NCI-H1694 treated with DMSO at 0.1 percent for 48 hours (cell line): ENCODE measurements at regions not wholly inside any gene's neighbourhood (a gene's known extent, or its start where the extent isn't known, plus 50 kb on each side); places are given as distances from the start of the nearest gene placed in this dataset.

Source experiments
- DNase-seq: peaks from one replicate; lab custom pipeline; 2025; lab: John Stamatoyannopoulos, UW

DNA sequence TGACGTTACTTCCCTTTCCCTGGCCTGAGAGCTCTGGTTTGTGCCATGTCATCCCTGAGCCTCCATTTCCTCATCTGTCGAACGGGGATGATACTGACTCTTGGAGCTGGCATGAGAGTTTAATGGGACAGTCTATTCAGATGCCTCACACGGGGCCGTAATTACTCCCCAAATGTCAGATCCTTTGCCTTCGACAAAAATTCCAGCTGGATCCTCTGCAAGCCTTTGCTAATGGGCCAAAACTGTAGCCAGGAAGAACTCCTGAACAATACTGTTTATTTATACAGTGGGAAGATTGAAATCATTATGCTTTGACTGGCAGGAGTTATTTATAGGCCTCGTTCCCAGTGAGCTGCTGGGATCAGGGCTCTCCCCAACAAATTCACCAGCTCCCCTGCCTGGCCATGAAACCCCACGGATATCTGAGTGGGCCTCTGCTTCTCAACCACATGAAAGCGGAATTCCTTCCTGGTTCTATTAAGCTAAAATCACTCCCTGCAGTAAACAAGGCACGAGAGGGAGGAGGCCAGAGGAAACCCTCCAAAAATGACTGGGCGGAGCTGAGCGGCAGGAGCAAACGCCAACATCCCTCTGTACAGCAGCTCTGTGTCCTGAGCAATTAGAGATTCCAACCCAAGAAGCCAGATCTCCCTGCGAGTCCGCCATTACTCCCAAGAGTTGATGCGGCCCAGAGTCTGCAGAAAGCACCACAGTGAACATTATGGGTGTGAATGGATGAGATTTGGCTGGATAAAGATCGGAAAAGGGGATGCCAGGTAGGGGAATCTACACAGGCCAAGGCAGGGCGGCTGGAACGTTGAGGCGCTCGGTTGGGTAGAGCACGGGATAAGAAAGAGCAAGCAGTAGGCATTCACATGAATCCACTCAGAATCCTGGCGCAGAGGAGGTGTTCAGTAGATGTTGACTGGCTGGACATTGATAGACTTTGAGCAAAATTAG, 326.1 kb downstream of the BCL11B start:
- no peak for DNase-seq

DNA sequence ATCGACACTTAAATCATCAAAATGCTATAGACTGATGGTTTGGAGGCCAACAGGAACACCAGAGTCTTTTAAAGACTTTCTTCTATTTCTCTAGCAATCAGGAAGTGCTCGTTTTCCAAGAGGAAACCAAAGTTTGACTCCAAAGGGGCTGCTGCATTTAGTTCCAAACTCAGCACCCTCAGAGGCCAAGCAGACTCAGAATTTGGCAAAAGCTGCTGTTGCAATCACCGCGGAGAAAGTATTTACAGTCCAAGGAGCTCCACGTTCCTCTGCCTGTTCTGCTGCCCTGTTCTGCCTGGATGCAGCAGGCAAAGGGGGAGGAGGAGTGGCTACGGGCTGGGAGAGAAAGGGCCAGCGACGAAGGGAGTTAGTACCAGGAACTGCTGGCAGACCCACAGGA, 325.1 kb downstream of the BCL11B start:
- no peak for DNase-seq

DNA sequence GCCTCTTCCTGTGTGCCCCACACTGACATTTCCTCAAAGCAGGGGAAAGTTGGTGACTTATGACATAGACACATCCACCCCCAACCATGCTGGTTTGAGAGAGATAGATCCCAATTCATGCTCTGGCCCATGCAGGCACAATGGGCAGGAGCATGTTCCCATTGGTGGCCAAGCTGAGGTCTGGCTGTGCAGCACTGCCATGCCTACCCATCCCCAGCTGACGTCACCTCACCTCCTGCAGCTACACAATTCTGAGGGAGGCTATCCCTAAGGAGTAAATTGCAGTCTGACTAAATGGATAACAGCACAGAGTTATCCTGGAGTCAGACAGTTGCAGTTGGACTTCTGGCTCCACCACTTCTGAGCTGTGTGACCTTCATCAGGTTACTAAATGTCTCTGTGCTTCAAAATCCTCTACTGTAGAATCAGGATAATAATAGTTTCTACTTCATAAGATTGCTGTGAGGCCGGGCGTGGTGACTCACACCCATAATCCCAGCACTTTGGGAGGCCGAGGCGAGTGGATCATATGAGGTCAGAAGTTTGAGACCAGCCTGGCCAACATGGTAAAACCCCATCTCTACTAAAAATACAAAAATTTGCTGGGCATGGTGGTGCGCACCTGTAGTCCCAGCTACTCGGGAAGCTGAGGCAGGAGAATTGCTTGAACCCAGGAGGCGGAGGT, 323.9 kb downstream of the BCL11B start:
- no peak for DNase-seq

DNA sequence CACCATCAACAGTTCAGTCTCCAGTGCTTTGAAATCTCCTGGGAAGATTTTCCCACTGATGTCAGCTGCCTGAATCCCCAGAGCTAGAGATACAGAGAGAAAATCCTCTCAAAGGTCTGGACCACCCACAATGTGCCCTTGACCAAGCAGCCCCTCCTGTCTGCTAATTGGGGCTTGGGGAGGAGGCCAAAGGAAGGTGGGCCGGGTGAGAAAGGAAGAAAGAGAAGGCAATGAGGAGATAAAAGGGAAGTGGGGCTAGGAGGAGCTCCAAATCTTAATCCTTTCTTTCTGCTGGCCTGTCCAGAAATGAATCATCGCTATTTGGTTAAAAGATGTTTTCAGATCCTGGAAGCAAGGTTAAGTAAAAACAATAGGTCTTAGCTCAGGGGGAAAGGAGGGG, 322.9 kb downstream of the BCL11B start:
- DNase-seq, result no peak

DNA sequence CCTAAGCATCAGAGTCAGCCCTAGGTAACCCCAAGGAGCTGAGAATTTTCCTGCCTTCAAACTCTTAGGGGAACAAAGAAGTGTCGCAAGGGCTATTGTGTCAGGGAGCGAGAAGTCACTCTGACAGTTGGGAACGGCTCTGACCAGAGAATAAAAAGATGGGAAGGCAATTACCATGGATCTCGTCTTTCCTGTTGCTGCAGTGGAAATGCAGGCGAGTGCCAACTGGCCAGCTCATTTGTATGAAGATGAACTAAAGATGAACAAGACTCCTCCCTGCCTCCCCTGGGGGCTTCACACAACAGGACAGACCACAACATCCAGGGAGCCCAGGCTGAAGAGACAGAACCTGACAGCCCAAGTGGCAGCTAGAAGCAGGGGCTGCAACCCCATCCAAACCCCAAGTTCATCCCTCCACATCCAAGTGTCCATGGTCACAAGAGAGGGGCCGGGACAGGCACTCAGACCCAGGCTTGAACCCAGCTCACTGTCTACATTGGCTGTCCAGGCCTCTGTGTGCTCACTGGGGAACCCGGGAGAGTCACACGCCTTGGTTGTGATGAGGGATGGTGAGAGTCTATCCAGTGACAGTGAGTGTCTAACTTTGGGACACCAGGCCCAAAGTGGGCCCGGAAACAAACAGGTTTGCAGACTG, 322.4 kb downstream of the BCL11B start:
- no peak for DNase-seq

DNA sequence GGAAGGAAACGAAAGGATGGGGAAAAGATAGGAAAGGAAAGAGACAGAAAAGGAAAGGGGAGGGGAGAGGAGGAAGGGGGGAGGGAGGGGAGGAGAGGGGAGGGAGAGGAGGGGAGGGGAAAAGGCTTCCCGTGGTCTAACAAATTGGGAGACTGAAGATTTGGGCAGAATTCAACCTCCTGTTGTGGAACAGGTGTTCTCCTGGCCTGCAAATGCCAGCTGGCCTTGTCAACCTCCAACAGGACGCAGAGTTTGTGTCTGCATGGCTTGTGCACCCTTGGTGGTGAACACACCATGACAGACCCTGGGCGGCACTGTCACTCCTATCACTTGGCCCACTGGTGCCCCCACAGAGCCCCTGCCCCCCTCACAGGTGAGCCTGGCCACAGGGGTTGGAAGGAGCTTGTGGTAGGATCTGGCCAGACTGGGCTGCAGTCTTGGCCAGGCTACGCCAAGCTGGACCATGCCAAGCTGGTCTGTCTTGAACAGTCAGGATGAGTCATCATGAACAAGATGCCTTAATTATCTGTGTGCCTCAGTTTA, 321.6 kb downstream of the BCL11B start:
- no peak for DNase-seq

DNA sequence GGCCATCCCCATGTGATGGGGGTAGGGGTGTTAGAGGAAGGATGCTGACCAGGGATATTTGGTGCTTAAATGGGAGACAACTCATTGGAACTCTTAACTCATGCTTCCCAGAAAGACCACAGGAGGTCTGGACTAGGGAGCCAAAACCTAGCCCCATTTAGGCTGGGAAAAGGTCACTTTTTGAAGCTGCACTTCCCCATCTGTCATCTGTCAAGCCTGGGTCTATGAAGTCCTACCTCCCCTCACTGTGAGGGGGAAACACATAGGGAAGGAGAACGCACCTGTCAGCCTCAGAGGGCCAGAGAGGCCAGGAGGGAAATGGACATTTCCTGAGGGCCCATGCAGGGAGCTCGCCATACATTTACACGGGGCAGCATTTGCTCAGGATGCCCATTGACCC, 321.0 kb downstream of the BCL11B start:
- no peak for DNase-seq

DNA sequence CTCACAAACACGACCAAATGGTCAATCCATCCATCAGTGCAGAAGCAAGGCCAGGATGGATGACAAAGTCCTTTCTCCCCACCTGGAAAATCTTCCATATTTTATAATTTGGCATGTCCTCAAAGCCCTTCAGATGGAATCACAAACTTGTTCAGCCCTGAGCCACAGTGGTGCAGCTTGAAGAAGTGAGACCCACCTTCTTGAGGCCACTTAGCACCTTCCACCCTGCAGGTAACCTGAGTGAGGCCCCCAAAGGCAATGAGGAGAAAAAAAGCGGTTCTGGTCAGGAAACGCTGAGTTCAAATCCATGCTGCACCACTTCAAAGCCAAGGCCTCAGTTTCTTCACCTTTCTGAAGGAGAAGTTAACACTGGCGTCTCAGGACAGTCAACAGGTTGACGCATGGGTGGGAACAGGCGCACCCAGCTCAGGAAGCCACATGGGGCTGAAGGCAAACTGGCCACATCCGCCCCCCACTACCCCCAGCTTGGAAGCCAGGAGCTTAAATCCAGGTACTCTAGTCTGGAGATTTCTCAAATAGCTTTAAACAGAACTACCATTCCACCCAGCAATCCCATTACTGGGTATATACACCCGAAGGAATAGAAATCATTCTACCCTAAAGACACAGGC, 320.4 kb downstream of the BCL11B start:
- no peak for DNase-seq

DNA sequence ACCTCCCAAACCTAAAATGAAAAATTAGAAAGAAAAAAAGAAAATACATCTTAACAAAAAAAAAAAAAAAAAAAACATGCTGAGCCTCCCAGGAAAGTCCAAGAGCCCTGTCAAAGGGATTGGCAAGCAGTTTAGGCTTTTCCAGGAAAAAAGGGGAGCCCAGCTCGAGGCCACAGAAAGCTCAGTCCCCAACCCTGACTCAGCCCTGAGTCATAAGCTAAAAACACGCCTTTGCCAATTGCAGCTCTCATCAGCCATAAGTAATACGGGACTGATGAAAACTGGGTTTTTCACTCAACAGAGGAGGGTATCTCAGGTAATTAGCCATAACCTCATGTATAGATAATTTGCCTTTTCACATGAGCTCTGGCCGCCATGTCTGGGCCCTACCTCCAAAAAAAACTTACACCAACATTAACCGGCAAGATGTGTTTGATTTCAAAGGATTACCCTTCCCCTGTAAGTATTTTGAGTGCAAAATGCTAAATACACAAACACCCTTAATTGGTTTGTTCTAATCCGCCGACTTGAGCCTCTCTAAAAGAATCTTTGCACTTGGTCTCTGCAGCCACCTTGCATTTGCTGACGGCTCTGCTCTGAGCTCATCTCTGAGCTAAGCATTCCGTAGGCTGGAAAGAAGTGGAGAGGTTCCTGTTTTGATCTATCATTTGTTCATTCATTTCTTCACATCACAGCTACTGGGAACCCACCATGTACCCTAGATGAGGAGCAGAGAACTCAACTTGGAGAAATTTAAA, 319.2 kb downstream of the BCL11B start:
- DNase-seq, result no peak

DNA sequence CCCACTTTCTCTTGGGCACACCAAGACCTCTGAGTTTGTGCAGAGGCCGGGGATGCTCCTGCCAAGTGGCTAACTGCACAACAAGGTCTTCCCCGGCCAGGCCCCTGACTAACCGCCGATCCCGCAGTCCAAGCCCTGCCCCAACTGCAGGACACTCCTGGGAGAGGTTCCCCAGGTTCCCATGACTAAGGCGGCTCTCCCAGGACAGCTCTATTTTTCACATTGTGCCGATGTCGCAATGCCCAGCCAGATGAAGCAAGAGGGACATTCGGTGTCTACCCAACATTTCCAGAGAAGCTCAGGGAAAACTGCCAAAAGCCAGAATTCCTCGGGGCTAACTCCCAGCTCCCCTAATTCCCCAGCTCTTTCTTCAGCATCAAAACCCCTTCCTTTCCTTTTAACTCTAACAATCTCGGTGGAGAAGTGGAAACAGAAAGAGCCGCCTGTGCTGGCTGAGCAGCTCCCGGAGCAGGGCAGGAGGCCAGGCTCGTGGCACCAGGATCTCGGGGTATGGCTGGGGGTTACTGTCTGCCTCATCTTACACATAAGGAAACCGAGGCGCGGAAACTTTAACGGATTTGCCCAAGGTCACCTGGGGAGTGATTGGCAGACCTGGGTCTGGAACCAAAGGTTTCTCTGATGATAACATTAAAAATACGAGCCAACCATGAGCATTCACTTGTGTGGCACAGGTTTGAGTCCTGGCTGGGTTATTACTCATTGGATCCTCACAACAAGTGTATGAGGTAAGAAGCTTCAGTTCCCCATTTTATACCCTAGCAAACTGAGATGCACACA, 318.2 kb downstream of the BCL11B start:
- DNase-seq, result no peak

DNA sequence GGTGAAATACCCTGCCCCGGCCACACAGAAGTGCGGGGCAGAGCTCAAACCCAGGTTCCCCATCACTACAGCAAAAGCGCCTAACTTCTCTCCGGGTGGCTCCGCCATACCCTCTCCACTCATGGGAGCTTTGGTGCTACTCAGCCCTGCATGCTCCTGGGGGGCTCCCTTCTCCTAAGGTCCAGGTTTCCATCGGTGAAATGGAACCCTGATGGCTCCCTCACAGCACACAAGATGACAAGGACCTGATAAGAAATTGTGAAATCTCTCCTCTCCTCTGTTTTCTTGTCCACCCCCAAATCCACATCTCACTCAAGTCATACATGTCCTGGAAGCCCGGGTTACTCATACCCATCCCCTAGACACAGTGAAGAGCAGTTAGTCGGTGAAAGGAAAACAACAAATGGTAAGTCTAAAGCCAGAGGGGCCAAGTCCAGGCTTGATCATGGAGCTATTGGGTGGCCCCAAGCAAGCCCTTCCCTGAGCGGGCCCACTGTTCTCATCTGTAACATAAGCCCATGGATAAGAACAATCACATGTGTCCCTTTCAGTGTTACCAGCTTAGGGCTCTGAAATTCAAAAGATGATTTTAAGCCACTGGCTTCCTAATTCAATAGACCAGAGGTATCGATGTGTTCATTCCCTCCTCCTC, 317.5 kb downstream of the BCL11B start:
- DNase-seq, result no peak

DNA sequence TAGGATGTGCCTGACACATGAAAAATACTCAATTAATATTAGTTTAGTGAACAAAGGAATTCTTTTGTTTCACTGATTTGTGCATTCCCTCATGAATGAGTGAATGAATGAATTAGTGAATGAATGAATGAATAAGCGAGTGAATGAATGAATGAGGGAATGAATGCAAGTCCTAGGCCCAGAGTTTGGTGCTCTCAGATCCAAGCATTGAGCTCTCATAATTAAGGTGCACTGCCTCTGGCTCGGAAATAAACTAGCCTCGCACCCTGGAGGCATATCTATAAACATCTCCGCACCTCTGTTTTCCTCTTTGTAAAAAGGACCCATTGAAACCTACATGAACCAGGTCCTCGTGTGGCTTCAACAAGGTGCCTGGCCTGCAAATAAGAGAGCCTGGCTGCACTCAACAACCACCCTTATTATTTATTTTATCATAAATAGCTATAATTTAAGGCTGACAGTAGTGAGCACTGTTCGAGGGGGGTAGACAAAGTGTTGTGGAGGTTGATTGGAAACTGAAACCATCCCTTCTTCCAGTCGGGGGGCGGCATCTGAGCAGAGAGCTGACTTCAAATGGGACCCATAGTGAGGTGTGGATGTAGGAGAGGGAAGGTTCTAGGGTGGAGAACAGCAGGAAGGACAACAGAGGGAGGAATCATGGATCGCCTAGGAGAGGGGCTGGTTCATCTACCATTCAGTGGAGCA, 316.8 kb downstream of the BCL11B start:
- no peak for DNase-seq

DNA sequence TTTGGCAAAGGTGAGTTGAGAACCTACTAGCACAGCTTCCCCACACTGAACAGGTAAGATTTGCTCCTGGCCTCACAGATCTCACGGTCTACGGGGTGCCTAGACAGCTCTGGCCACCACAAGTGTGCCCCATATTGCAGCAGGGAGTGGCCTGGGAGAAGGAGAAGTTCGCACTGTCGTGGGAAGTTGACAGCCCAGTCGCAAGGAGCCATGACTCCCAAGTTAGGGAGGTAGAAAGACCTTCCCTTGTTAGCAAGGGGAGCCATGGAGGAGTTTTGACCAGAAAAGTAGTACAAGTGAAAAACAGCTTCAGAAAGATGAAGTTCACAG, 316.3 kb downstream of the BCL11B start:
- DNase-seq, result no peak

DNA sequence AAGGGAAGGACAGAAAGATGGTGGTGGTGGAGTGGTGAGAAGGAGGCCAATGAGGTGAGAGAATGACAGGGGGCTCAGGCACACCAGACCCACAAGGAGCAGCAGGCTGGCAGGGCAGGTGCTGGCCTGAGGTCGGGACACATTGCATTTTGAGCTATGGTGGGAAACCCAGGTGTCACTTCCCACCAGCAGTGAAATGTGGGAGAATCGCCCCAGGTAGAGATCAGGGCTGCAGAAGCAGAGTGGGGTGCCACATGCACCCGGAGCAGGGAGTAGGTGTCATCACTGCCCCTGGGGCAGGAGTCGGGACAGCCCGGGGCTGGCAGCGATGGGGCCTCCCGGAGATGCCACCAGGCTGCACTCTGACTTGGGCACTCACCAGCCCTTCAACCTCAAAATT, 315.8 kb downstream of the BCL11B start:
- DNase-seq, result no peak

DNA sequence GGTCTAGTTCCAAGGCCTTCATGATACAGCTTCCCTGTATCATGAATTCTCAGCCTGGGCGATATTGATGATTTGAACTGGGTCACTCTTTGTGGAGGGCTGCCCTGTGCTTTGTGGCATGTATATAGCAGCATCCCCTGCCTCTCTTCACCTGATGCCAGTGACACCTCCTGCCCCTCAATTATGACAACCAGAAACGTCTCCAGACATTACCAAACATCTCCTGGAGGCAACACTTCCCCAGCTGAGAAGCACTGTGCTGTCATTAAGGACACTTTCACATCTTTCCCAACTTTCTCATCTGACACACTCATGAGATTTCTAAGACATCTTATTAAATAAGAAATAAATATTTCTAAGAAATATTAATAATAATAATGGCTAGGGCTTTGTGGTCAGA, 315.3 kb downstream of the BCL11B start:
- no peak for DNase-seq

DNA sequence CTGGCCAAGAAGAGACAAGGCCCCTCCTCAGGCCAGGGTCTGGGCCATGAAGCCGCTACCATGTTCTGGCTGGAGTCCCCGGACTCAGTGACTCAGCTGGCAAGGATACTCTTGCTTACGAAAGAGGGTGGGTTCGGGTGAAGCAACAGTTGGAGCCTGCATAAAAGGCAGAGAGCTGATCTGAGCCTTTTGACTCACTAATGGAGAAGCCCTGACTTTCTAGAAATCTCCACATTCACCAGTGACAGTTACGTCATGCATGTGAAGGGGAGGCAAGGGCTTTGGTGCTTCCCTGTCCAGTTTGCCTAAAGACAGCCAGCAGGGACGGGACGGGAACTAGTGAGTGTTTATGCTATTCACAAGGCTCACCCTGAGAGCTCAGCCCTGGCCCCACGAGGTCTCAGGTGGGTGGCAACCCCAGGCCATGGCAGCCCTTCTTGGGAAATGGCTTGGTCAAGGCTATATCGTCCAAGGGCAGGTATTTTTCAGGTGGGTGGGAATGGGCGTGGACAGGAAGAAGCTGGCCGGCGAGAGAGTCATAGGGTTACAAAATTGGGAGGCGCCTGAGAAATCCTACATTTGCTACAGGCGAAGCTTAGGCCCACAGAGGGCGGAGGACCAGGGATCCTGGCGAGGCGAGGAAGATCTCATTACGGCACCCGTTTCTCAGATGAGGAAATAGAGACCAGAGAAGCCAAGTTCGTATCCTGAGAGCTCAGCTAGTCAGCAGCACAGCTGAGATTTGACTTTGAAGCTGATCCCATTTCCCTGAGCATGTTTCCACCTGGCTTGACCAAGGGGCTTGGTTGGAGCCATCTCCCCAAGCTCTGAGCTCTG, 314.6 kb downstream of the BCL11B start:
- DNase-seq, result no peak

DNA sequence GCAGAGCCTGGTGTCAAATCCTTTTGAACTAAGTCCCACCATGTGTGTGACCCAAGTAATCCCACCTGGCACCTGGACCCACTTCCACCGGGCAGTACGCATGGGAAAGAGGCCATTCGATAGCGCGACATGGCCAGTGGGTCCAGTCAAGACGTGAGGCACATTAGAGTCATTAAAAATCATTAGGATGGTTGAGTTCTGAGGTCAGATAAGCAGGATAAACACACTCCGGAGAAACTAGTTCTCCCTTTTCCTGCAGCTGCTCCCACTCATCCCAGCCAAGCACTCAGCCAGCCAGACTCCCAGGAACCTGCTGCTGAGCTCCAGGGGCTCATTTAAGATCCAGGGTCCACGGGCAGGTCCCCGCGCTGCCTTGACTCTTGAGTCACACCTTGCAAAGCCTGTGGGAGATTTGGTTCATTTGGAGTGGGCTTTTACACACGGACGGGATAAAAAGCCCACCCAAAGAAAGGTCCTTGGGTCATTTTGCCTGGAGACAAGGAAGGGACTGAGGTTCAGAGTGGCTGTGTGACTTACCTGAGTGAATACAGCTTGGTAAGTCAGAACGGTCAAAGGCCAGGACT, 313.9 kb downstream of the BCL11B start:
- DNase-seq, result no peak

DNA sequence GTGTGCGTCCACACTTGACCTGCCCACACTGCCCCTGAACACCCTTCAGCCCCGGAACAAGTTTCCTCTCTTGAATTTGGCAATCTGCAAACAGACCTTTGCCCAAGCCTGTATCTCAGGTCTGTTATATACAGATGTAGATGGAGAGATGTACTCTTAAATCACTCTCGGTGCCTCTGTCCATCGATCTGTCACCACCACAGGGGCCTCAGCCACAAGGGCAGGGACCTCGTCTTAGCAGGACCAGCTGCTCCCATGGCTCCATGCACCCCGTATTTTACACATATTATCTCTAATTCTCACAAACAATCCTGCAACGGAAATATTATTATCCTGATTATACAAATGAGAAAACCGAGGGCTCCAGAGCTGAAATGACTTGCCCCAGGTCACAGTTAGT, 313.4 kb downstream of the BCL11B start:
- no peak for DNase-seq
